Nephron progenitor cell (in vitro differentiated cells): ENCODE measurements at regions not wholly inside any gene's neighbourhood (a gene's known extent, or its start where the extent isn't known, plus 50 kb on each side); places are given as distances from the start of the nearest gene placed in this dataset.

ENCODE experiments used
- DNase-seq: peaks from one replicate; pipeline ENCODE4 v3.0.0; 2021
- H3K27ac Mint-ChIP-seq: 2 replicates; pipeline ENCODE4 v1.8.0; 2021; ENCODE audit warnings: mild to moderate bottlenecking, moderate library complexity, mixed read lengths
- H3K27me3 Mint-ChIP-seq: 2 replicates; pipeline ENCODE4 v1.8.0; 2021; ENCODE audit warnings: mild to moderate bottlenecking, low read depth, mixed read lengths; ENCODE audit not compliant: poor library complexity
- H3K36me3 Mint-ChIP-seq: 2 replicates; pipeline ENCODE4 v1.8.0; 2021; ENCODE audit warnings: low read depth, mixed read lengths
- H3K4me1 Mint-ChIP-seq: 2 replicates; pipeline ENCODE4 v1.8.0; 2021; ENCODE audit warnings: mixed read lengths
- H3K4me3 Mint-ChIP-seq: 2 replicates; pipeline ENCODE4 v1.8.0; 2021; ENCODE audit warnings: mild to moderate bottlenecking, moderate library complexity, mixed read lengths
- H3K9me3 Mint-ChIP-seq: 2 replicates; pipeline ENCODE4 v1.8.0; 2021; ENCODE audit warnings: mild to moderate bottlenecking, moderate library complexity, mixed read lengths
- TF ChIP-seq, protein P1 (sequence below): fragments of 200-600 bp; sonication (generic); IDR thresholded peaks from 2 replicates; pipeline ENCODE4 v1.5.0; 2021; ENCODE audit warnings: antibody characterized with exemption

DNA sequence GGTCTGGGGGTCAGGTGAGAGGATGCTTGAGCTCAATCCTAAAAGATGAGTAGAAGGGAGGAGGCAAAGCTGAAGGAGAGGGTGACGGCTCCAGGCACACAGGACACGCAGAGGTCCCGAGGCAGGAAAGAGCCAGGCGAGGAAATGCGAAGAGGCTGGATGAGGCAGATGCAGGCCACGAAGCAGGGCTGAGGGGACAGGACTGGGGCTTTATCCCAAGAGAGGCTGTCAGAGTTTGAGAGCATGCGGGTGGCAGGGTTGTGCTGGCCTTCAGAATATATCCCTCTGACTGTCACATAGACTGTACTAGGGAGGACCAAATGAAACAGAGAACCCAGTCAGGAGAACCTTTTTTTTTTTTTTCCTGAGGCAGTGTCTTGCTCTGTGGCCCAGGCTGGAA lies 100.2 kb downstream of the RMI2 start:
- Mint-ChIP-seq H3K36me3 (peaks cover 2% of the 10 kb centered on the region), H3K27me3 (peaks cover 19% of the 10 kb centered on the region), H3K9me3 (peaks cover 14% of the 10 kb centered on the region), H3K4me3 (no peak overlapping the region), H3K27ac (peak overlapping the region; percentile 58), H3K4me1 (peaks cover 8% of the 10 kb centered on the region)
- TF ChIP-seq, protein P1, sequence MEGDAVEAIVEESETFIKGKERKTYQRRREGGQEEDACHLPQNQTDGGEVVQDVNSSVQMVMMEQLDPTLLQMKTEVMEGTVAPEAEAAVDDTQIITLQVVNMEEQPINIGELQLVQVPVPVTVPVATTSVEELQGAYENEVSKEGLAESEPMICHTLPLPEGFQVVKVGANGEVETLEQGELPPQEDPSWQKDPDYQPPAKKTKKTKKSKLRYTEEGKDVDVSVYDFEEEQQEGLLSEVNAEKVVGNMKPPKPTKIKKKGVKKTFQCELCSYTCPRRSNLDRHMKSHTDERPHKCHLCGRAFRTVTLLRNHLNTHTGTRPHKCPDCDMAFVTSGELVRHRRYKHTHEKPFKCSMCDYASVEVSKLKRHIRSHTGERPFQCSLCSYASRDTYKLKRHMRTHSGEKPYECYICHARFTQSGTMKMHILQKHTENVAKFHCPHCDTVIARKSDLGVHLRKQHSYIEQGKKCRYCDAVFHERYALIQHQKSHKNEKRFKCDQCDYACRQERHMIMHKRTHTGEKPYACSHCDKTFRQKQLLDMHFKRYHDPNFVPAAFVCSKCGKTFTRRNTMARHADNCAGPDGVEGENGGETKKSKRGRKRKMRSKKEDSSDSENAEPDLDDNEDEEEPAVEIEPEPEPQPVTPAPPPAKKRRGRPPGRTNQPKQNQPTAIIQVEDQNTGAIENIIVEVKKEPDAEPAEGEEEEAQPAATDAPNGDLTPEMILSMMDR, result no peak
- no peak for DNase-seq

DNA sequence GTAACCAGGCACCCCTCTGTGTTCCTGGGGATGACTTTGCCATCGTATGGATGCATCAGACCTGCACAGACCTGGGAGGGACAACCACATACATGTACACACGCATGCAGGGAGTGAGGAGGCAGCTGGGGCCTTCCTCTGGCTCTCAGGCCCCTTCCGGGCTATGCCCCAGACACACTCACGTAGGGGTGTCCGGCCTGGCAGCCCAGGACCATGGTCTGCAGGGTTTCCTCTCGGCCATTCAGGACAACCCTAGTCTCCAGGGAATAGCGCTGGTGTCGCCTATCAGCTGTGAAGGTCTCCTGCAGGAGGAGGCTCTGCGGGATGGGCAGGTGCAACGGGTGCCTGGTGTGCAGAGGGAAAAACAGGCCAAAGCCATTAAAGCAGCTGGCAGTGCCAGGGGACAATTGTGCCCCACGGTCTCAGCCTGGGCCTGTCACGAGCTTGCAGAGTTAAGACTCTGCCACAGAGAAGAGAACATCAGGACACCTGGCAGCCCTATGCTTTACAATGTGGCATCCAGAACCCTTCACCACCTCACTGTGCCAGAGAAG lies 101.4 kb downstream of the RMI2 start:
- TF ChIP-seq, protein P1, result no peak
- Mint-ChIP-seq H3K4me3 (no peak overlapping the region), H3K36me3 (no peaks in the 10 kb centered on the region), H3K9me3 (peaks cover 3% of the 10 kb centered on the region), H3K4me1 (peaks cover 8% of the 10 kb centered on the region), H3K27ac (no peak overlapping the region), H3K27me3 (peaks cover 23% of the 10 kb centered on the region)
- DNase-seq, result no peak

DNA sequence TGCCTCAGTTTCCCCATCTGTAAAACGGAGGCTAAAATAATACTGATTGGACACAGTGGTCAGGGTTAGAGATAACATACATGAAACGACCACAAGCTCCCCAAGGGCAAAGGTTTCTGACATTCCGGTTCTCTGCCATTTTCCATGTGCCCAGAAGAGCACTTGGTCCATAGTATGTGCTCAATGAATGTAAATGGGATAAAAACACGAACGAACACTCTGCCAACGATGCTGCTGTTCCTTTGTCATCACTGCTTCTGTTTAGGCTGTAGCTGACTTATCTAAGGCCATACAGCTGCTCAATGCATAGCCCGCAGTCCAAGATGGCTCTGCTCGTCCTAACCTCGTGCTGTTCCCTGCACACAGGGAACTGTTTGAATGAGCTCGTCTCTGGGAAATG lies 102.0 kb downstream of the RMI2 start:
- H3K27me3 Mint-ChIP-seq, result peaks cover 23% of the 10 kb centered on the region
- TF ChIP-seq, protein P1, result no peak
- no peak overlapping the region for H3K4me3 Mint-ChIP-seq
- H3K36me3 Mint-ChIP-seq, result no peaks in the 10 kb centered on the region
- no peak overlapping the region for H3K27ac Mint-ChIP-seq
- peaks cover 8% of the 10 kb centered on the region for H3K4me1 Mint-ChIP-seq
- DNase-seq, result no peak
- H3K9me3 Mint-ChIP-seq, result no peaks in the 10 kb centered on the region

DNA sequence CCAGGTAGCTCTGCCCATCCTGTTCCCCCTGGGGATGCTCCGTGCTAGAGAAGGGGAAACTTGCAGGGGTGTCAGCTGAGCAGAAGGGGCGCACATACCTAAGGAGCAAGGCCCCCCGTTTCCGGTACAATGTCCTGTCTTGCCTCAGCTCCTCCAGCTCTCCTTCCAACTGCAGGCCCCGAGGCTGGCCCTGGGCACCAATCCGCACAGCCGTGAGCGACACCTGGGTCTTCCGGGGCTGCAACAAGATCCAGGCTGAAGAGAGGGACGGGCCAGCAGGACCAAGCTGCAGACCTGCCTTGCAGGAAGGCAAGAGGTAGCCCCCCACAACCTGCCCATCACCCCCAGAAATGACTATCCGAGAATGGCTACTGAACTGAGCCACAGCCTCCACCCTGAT lies 102.6 kb downstream of the RMI2 start:
- H3K36me3 Mint-ChIP-seq, result no peaks in the 10 kb centered on the region
- peaks cover 10% of the 10 kb centered on the region for H3K4me1 Mint-ChIP-seq
- peaks cover 23% of the 10 kb centered on the region for H3K27me3 Mint-ChIP-seq
- H3K9me3 Mint-ChIP-seq, result no peaks in the 10 kb centered on the region
- H3K4me3 Mint-ChIP-seq, result no peak overlapping the region
- TF ChIP-seq, protein P1, result no peak
- no peak overlapping the region for H3K27ac Mint-ChIP-seq
- no peak for DNase-seq

DNA sequence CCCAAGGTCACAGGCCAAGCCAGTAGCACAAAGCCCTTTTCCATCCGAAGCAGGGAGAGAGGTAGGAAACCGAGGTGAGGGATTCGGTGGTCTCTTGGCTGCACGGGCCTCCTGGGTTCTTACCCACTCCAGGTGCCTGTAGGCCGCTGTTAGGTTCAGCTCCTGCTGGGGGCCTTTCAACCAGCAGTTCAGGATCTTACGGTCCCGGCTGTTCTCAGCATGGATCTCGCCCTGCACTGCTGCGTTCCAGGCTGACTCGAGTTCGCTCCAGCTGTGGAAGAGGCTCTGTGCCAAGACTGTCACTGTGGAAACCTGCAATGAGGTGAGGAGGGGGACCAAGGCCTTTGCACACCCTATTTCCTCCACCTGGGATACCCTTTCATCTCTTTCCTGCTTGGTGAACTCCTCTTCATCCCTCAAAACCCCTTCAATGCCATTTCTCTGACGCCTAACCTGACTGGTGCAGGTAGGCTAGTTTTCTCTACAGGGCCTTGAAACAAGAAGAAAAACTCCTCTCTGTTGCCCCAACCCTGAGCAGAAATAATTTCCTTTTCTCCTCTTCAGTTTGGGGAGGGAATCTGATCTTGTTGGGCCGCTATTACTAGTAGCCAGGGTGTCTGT lies 103.6 kb downstream of the RMI2 start:
- DNase-seq, result no peak
- no peaks in the 10 kb centered on the region for H3K36me3 Mint-ChIP-seq
- TF ChIP-seq, protein P1, result no peak
- no peak overlapping the region for H3K4me3 Mint-ChIP-seq
- H3K4me1 Mint-ChIP-seq, result peaks cover 13% of the 10 kb centered on the region
- peaks cover 23% of the 10 kb centered on the region for H3K27me3 Mint-ChIP-seq
- H3K9me3 Mint-ChIP-seq, result peaks cover 2% of the 10 kb centered on the region
- peak overlapping the region; percentile 26 for H3K27ac Mint-ChIP-seq

DNA sequence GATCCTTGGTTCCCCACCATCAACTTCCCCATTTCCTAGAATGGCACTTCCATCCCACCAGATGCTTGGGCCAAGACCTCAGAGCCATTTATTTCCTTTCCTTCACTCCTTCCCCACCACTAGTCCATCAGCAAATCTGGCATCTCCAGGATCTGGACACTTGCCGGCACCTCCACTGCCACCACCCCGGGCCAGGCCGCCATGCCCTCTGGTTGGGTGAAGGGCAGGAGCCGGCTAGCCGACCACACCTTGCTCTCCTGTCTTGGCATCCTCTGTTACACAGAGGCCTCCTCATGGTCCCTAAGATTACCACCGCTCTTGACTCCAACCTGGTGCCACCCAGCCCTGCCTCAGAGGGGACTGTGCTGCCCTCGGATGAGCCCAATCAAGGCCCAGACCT lies 104.5 kb downstream of the RMI2 start:
- Mint-ChIP-seq H3K4me3 (no peak overlapping the region), H3K36me3 (peaks cover 3% of the 10 kb centered on the region), H3K27ac (no peak overlapping the region), H3K9me3 (peaks cover 10% of the 10 kb centered on the region), H3K27me3 (peaks cover 23% of the 10 kb centered on the region), H3K4me1 (peaks cover 13% of the 10 kb centered on the region)
- no peak for DNase-seq
- TF ChIP-seq, protein P1, result no peak
